ENCODE measurements at regions not wholly inside any gene's neighbourhood (a gene's known extent, or its start where the extent isn't known, plus 50 kb on each side); places are given as distances from the start of the nearest gene placed in this dataset.

DNA sequence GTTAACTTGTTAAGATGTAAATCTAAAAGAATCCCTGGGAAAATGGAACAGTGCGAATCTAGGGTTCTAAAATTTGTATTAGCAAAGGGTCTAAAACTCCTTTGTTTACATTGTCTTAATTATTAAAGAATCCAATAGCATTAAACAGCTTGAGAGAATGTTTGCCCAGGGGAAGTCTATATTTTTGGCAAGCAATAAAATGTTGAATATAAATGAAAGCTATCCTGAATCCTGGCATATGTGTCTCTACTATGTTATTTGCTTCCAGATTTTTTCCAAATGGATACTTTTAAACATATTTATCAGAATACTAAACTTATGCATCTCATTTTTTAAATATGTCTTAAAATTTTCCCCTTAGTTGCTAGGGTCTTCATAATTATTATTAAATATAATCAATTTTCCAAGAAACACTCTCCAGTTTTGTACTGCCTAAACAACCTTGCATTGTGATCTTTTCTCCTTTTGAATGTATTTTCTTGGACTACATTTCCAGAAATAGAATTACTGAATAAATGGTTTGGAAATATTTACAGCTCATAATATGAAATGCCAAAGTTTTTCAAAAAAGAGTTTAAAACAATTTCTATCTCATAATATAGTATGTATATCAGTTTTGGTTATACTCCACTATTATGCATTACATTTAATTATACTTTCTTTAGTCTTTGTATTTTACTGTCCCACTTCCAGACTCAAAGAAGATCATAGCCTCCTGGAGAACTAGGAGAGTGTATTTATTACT lies 304.8 kb downstream of the USP25 start:
- Mint-ChIP-seq H3K4me1 (ENCODE audit: low read depth, unreplicated experiment) (no peaks in the 10 kb centered on the region), H3K4me3 (ENCODE audit: low read depth, unreplicated experiment) (no peak overlapping the region), H3K9me3 (ENCODE audit: low read depth, unreplicated experiment) (no peaks in the 10 kb centered on the region), H3K36me3 (ENCODE audit: insufficient read depth, unreplicated experiment) (no peaks in the 10 kb centered on the region), H3K27ac (ENCODE audit: unreplicated experiment) (no peak overlapping the region), H3K27me3 (ENCODE audit: unreplicated experiment) (no peaks in the 10 kb centered on the region)
- TF ChIP-seq, protein P1, sequence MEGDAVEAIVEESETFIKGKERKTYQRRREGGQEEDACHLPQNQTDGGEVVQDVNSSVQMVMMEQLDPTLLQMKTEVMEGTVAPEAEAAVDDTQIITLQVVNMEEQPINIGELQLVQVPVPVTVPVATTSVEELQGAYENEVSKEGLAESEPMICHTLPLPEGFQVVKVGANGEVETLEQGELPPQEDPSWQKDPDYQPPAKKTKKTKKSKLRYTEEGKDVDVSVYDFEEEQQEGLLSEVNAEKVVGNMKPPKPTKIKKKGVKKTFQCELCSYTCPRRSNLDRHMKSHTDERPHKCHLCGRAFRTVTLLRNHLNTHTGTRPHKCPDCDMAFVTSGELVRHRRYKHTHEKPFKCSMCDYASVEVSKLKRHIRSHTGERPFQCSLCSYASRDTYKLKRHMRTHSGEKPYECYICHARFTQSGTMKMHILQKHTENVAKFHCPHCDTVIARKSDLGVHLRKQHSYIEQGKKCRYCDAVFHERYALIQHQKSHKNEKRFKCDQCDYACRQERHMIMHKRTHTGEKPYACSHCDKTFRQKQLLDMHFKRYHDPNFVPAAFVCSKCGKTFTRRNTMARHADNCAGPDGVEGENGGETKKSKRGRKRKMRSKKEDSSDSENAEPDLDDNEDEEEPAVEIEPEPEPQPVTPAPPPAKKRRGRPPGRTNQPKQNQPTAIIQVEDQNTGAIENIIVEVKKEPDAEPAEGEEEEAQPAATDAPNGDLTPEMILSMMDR (IDR thresholded peaks at IDR 0.05; ENCODE audit: unreplicated experiment), result no peak
- no TSS peak for BruUV-seq (replicated peaks)
- CTCF ChIA-PET, result no interaction called here
- no peak for DNase-seq
- intact Hi-C loops (cut with micrococcal nuclease; ENCODE audit: unreplicated experiment), result no loop called here

- H3K4me1 Mint-ChIP-seq (ENCODE audit: low read depth, unreplicated experiment), result no peaks in the 10 kb centered on the region
- BruUV-seq (replicated peaks), result no TSS peak
- no peaks in the 10 kb centered on the region for H3K27me3 Mint-ChIP-seq (ENCODE audit: unreplicated experiment)
- CTCF ChIA-PET, result no interaction called here
- H3K4me3 Mint-ChIP-seq (ENCODE audit: low read depth, unreplicated experiment), result no peak overlapping the region
- intact Hi-C loops (cut with micrococcal nuclease; ENCODE audit: unreplicated experiment), result no loop called here
- DNase-seq, result no peak
- H3K27ac Mint-ChIP-seq (ENCODE audit: unreplicated experiment), result no peak overlapping the region
- TF ChIP-seq, protein P1 (IDR thresholded peaks at IDR 0.05; ENCODE audit: unreplicated experiment), result no peak
- H3K36me3 Mint-ChIP-seq (ENCODE audit: insufficient read depth, unreplicated experiment), result no peaks in the 10 kb centered on the region
- H3K9me3 Mint-ChIP-seq (ENCODE audit: low read depth, unreplicated experiment), result no peaks in the 10 kb centered on the region
Observed at GRCh38 chr21:16037421-16037955, 307.7 kb downstream of the USP25 start.

- Mint-ChIP-seq H3K9me3 (ENCODE audit: low read depth, unreplicated experiment) (no peaks in the 10 kb centered on the region), H3K36me3 (ENCODE audit: insufficient read depth, unreplicated experiment) (no peaks in the 10 kb centered on the region), H3K27me3 (ENCODE audit: unreplicated experiment) (no peaks in the 10 kb centered on the region), H3K27ac (ENCODE audit: unreplicated experiment) (no peak overlapping the region), H3K4me3 (ENCODE audit: low read depth, unreplicated experiment) (no peak overlapping the region), H3K4me1 (ENCODE audit: low read depth, unreplicated experiment) (no peaks in the 10 kb centered on the region)
- no TSS peak for BruUV-seq (replicated peaks)
- TF ChIP-seq, protein P1 (IDR thresholded peaks at IDR 0.05; ENCODE audit: unreplicated experiment), result no peak
- CTCF ChIA-PET, result no interaction called here
- intact Hi-C loops (cut with micrococcal nuclease; ENCODE audit: unreplicated experiment), result no loop called here
- no peak for DNase-seq
Observed at GRCh38 chr21:16040601-16041000, 310.8 kb downstream of the USP25 start.

DNA sequence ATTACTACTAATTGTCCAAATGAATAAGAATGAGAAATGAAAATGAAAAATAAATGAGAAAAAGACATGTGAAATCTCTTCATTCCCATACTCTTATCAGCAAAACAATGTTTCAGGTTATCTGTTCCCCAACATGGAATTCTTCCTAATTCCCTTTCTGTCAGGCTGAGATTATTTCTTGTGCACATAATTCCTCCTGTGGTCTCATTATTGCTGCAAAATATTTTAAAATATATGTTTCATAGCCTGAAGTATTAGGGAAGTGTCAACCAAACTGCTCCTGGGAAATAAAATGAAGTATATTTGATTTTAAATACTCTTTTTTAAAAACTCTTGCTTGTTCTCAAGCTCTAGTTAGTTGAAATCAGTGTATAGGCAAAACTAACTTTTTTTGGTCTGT lies 314.9 kb downstream of the USP25 start:
- Mint-ChIP-seq H3K36me3 (ENCODE audit: insufficient read depth, unreplicated experiment) (no peaks in the 10 kb centered on the region), H3K27ac (ENCODE audit: unreplicated experiment) (no peak overlapping the region), H3K4me3 (ENCODE audit: low read depth, unreplicated experiment) (no peak overlapping the region), H3K4me1 (ENCODE audit: low read depth, unreplicated experiment) (no peaks in the 10 kb centered on the region), H3K27me3 (ENCODE audit: unreplicated experiment) (no peaks in the 10 kb centered on the region), H3K9me3 (ENCODE audit: low read depth, unreplicated experiment) (no peaks in the 10 kb centered on the region)
- BruUV-seq (replicated peaks), result no TSS peak
- DNase-seq, result no peak
- TF ChIP-seq, protein P1 (IDR thresholded peaks at IDR 0.05; ENCODE audit: unreplicated experiment), result no peak
- intact Hi-C loops (cut with micrococcal nuclease; ENCODE audit: unreplicated experiment), result no loop called here
- CTCF ChIA-PET, result no interaction called here
